ENCODE measurements at regions not wholly inside any gene's neighbourhood (a gene's known extent, or its start where the extent isn't known, plus 50 kb on each side); places are given as distances from the start of the nearest gene placed in this dataset.

- intact Hi-C loops (cut with DNase I) = no loop called here
- DNase-seq (no peak), ATAC-seq (no peak)
- no peak overlapping the region for H3K4me3 ChIP-seq
- H3K4me1 ChIP-seq = no peaks in the 10 kb centered on the region
- H3K36me3 ChIP-seq = no peaks in the 10 kb centered on the region
- no peak for TF ChIP-seq CTCF (IDR thresholded peaks at IDR 0.05)
- H3K9me3 ChIP-seq = no peaks in the 10 kb centered on the region
- no peaks in the 10 kb centered on the region for H3K27me3 ChIP-seq
- no peak overlapping the region for H3K27ac ChIP-seq
Observed at GRCh38 chr6:88482465-88482864, 316.3 kb upstream of the CNR1 start.

GRCh38 chr6:88481519-88481918 is 315.4 kb upstream of the CNR1 start:
- H3K4me3 ChIP-seq = no peak overlapping the region
- no peak for DNase-seq
- H3K9me3 ChIP-seq = no peaks in the 10 kb centered on the region
- no peaks in the 10 kb centered on the region for H3K4me1 ChIP-seq
- intact Hi-C loops (cut with DNase I) = no loop called here
- no peak for ATAC-seq
- no peak overlapping the region for H3K27ac ChIP-seq
- H3K27me3 ChIP-seq = no peaks in the 10 kb centered on the region
- no peaks in the 10 kb centered on the region for H3K36me3 ChIP-seq
- no peak for TF ChIP-seq CTCF (IDR thresholded peaks at IDR 0.05)

GRCh38 chr6:88480816-88481215 is 314.7 kb upstream of the CNR1 start:
- no peak overlapping the region for H3K4me3 ChIP-seq
- no peak overlapping the region for H3K27ac ChIP-seq
- intact Hi-C loops (cut with DNase I) = no loop called here
- H3K36me3 ChIP-seq = no peaks in the 10 kb centered on the region
- no peaks in the 10 kb centered on the region for H3K9me3 ChIP-seq
- H3K27me3 ChIP-seq = no peaks in the 10 kb centered on the region
- H3K4me1 ChIP-seq = no peaks in the 10 kb centered on the region
- no peak for TF ChIP-seq CTCF (IDR thresholded peaks at IDR 0.05)
- DNase-seq = no peak
- ATAC-seq = no peak

- H3K27ac ChIP-seq = no peak overlapping the region
- intact Hi-C loops (cut with DNase I) = no loop called here
- H3K4me1 ChIP-seq = no peaks in the 10 kb centered on the region
- H3K36me3 ChIP-seq = no peaks in the 10 kb centered on the region
- H3K27me3 ChIP-seq = no peaks in the 10 kb centered on the region
- TF ChIP-seq CTCF (IDR thresholded peaks at IDR 0.05) = no peak
- no peak overlapping the region for H3K4me3 ChIP-seq
- no peak for DNase-seq
- no peak for ATAC-seq
- H3K9me3 ChIP-seq = no peaks in the 10 kb centered on the region
Observed at GRCh38 chr6:88477413-88477812, 311.3 kb upstream of the CNR1 start.

- DNase-seq = no peak
- no peak overlapping the region for H3K4me3 ChIP-seq
- no peaks in the 10 kb centered on the region for H3K9me3 ChIP-seq
- intact Hi-C loops (cut with DNase I) = no loop called here
- no peaks in the 10 kb centered on the region for H3K36me3 ChIP-seq
- no peaks in the 10 kb centered on the region for H3K27me3 ChIP-seq
- no peak for TF ChIP-seq CTCF (IDR thresholded peaks at IDR 0.05)
- no peaks in the 10 kb centered on the region for H3K4me1 ChIP-seq
- H3K27ac ChIP-seq = no peak overlapping the region
- no peak for ATAC-seq
Observed at GRCh38 chr6:88476388-88476787, 310.2 kb upstream of the CNR1 start.

GRCh38 chr6:88474720-88475119 is 308.6 kb upstream of the CNR1 start:
- no peak overlapping the region for H3K27ac ChIP-seq
- intact Hi-C loops (cut with DNase I) = no loop called here
- H3K36me3 ChIP-seq = no peaks in the 10 kb centered on the region
- no peaks in the 10 kb centered on the region for H3K9me3 ChIP-seq
- no peak overlapping the region for H3K4me3 ChIP-seq
- TF ChIP-seq CTCF (IDR thresholded peaks at IDR 0.05) = no peak
- H3K27me3 ChIP-seq = no peaks in the 10 kb centered on the region
- DNase-seq (no peak), ATAC-seq (no peak)
- no peaks in the 10 kb centered on the region for H3K4me1 ChIP-seq

Measured in upper lobe of right lung (tissue), 1 donor.